ENCODE measurements at regions not wholly inside any gene's neighbourhood (a gene's known extent, or its start where the extent isn't known, plus 50 kb on each side); places are given as distances from the start of the nearest gene placed in this dataset.

GRCh38 chr11:27858866-27859265 lies 158.6 kb upstream of the BDNF start:
- no peak for DNase-seq (ENCODE audit: low read depth, low spot score)

GRCh38 chr11:27857588-27857987 lies 157.3 kb upstream of the BDNF start:
- DNase-seq (ENCODE audit: low read depth, low spot score) = no peak

- no peak for DNase-seq (ENCODE audit: low read depth, low spot score)
Observed at GRCh38 chr11:27857014-27857413, 156.8 kb upstream of the BDNF start.

- no peak for DNase-seq (ENCODE audit: low read depth, low spot score)
Observed at GRCh38 chr11:27848423-27848822, 148.2 kb upstream of the BDNF start.

- DNase-seq (ENCODE audit: low read depth, low spot score) = no peak
Observed at GRCh38 chr11:27847496-27847895, 147.2 kb upstream of the BDNF start.

- DNase-seq (ENCODE audit: low read depth, low spot score) = no peak
Observed at GRCh38 chr11:27842290-27842689, 142.0 kb upstream of the BDNF start.

GRCh38 chr11:27841023-27841422 lies 140.8 kb upstream of the BDNF start:
- no peak for DNase-seq (ENCODE audit: low read depth, low spot score)

GRCh38 chr11:27839226-27839913 lies 139.1 kb upstream of the BDNF start:
- peak; percentile 15 for DNase-seq (ENCODE audit: low read depth, low spot score)

- DNase-seq (ENCODE audit: low read depth, low spot score) = no peak
Observed at GRCh38 chr11:27838674-27839073, 138.4 kb upstream of the BDNF start.

- no peak for DNase-seq (ENCODE audit: low read depth, low spot score)
Observed at GRCh38 chr11:27837895-27838563, 137.8 kb upstream of the BDNF start.

- no peak for DNase-seq (ENCODE audit: low read depth, low spot score)
Observed at GRCh38 chr11:27830206-27830605, 130.0 kb upstream of the BDNF start.

- DNase-seq (ENCODE audit: low read depth, low spot score) = no peak
Observed at GRCh38 chr11:27820249-27820648, 120.0 kb upstream of the BDNF start.

GRCh38 chr11:27816197-27816596 lies 115.9 kb upstream of the BDNF start:
- no peak for DNase-seq (ENCODE audit: low read depth, low spot score)

- no peak for DNase-seq (ENCODE audit: low read depth, low spot score)
Observed at GRCh38 chr11:27812341-27812740, 112.1 kb upstream of the BDNF start.

- no peak for DNase-seq (ENCODE audit: low read depth, low spot score)
Observed at GRCh38 chr11:27807596-27807995, 107.3 kb upstream of the BDNF start.

GRCh38 chr11:27806122-27806521 lies 105.9 kb upstream of the BDNF start:
- DNase-seq (ENCODE audit: low read depth, low spot score) = no peak

- peak; percentile 12 for DNase-seq (ENCODE audit: low read depth, low spot score)
Observed at GRCh38 chr11:27795955-27796861, 96.0 kb upstream of the BDNF start.

GRCh38 chr11:27786864-27787263 lies 86.6 kb upstream of the BDNF start:
- no peak for DNase-seq (ENCODE audit: low read depth, low spot score)

GRCh38 chr11:27786331-27786730 lies 86.1 kb upstream of the BDNF start:
- DNase-seq (ENCODE audit: low read depth, low spot score) = no peak

GRCh38 chr11:27783701-27784355 lies 83.6 kb upstream of the BDNF start:
- no peak for DNase-seq (ENCODE audit: low read depth, low spot score)

- peak; percentile 8 for DNase-seq (ENCODE audit: low read depth, low spot score)
Observed at GRCh38 chr11:27777033-27777432, 76.8 kb upstream of the BDNF start.

GRCh38 chr11:27773884-27774283 lies 73.6 kb upstream of the BDNF start:
- no peak for DNase-seq (ENCODE audit: low read depth, low spot score)
